ENCODE measurements at regions not wholly inside any gene's neighbourhood (a gene's known extent, or its start where the extent isn't known, plus 50 kb on each side); places are given as distances from the start of the nearest gene placed in this dataset.
A peak's percentile ranks its signal among the peaks of the same experiment; 100 is the strongest.

GRCh38 chr3:66165660-66166059, 55.1 kb upstream of the SLC25A26 start:
- no peak for DNase-seq

GRCh38 chr3:66164155-66164554, 56.6 kb upstream of the SLC25A26 start:
- DNase-seq = no peak

- no peak for DNase-seq
These were observed 57.6 kb upstream of the SLC25A26 start for GRCh38 chr3:66163222-66163621.

GRCh38 chr3:66162766-66163165, 58.0 kb upstream of the SLC25A26 start:
- no peak for DNase-seq

GRCh38 chr3:66158933-66159683, 61.7 kb upstream of the SLC25A26 start:
- no peak for DNase-seq

GRCh38 chr3:66154444-66154861, 66.3 kb upstream of the SLC25A26 start:
- no peak for DNase-seq

DNA sequence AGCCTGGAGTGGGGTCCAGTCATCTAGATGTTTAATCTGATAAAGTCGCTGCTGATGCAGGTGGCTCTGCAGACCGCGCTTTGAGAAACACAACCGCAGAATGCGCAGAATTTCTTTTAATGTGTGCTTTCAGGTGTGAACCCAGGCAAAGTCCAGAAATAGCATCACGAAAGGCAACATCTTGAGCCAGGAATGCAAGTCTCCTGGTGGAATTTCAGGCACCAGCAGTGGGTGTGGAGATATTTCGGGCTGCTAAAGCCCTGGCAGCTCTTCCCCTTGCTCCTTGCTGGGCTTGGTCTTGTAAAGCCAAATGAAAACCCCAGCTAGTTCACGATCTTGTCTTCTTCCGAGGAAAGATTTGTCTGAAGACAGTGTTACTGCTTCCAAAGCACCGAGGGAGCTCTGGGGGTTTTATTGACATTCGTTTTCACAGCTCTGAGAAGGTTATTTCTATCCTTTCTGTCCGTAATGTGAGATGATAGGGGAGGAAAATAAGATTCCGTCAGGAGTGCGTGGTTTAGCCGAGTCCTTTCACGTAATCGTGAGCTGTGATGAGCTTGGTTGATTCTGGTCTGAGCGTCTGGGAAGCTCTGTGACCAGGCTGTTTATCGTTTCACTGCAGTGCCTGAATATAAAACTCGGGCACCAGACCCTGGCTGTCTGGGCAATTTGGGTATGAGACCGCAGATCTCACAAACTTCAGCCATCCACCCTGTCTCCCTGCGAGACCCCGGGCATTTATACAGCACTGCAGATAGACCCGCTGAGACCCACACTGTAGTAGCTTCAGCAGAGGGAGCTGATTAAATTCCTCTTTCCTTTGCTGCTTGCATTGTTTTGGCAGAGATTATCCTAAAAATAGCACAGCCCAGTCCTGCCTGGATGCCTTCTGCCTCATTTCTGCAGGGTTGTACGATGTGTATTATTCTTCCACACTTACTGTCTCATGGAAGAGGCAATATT, 67.0 kb upstream of the SLC25A26 start:
- no peak for DNase-seq

- no peak for DNase-seq
These were observed 68.5 kb upstream of the SLC25A26 start for GRCh38 chr3:66152336-66152735.

- no peak for DNase-seq
These were observed 69.8 kb upstream of the SLC25A26 start for GRCh38 chr3:66150977-66151376.

DNA sequence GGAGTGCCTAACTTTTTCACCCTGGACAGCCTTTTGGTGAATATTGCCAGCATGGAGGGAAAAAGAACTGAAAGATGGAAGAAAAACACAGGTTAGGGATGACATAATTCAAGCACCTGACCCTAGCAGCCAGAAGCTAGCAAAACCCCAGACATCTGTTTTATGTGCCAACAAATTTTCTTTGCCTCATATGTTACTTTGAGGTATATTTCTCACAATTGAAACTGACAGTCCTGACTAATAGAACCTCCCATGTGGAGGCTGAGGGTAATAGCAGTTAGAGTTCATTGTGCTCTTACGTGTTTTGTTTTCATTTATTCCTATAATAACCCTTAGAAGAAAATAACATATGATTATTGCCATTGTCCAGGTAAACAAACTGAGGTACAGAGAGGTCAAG, 71.5 kb upstream of the SLC25A26 start:
- DNase-seq = no peak

GRCh38 chr3:66145408-66145733, 75.4 kb upstream of the SLC25A26 start:
- no peak for DNase-seq

DNA sequence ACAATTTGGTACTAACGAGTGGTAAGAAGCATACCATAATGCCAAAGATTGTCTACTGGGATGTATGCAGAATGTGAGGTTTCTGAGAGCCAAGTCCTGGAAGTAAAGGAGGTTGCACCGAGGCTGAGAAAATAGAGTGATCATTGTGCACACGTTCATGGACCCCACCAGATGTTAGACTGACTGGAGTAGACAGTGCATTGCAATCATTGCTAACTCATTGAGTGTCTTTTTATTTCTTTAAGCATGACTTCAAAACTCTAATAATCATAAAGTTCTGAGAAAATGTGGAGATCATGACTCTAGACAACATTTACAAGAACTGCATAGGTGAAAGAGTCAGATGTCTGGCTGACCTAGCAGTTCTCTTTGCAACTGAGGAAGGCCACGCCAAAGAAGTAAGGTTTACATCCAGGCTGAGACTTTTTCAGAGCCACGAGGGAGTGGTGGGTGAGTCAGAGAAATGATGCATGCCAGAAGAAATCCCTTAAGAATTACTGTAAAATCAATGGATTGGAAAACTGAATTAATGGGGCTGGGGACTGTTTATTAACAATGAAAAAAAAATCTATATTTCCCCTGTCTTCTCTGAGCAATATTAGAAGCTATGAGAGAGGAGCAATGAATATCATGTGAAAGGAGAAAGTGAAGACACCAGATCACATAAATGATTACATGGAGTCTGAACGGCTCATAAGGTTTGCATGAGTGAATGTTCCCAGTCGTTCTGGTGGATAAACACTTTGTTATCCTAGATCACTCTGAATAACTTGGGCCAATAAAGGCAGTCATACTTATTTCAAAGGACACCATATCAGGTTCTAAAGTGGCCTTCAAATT, 76.0 kb upstream of the SLC25A26 start:
- no peak for DNase-seq

DNA sequence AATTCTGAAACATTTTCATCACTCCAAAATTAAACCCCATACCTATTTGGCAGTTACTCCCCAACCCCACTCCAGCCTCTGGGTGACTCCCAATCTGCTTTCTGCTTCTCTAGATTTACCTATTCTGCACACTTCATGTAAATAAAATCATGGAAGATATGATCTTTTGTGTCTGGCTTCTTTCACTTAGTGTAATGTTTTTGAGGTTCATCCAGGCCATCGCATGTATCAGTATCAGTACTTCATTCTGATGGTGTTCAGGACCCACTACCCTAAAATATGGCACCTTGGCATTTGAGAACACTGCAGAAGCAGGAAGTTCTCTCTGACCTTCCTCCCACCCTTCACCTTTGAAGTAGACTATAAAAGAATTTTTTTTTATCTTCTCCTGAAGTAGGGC, 78.7 kb upstream of the SLC25A26 start:
- DNase-seq = no peak

DNA sequence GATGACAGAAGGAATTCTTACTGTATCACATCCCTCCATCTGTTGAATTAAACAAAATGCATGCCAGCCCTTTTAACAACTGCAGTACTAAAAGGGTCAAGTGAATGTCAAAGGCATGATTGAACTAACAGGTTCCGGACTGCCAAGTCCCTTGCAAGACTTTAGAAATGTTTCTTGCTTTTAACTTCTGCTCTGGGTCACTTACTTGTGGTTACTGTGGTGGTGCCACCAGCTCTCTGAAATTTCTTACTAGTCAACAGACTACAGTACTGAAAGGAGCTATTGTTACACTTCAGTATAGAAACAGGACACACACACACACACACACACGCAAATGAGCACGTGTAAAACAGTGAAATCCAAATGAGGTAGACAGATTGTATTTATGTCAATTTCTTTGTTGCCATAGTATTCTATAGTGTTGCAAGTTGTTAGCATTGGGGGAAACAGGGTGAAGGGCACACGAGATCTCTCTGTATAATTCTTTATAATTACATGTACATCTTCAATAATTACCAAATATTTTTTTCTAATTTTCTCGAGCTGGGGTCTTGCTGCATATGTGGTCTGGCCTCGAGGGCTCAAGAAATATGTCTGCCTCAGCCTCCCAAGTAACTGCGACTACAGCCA, 79.9 kb upstream of the SLC25A26 start:
- no peak for DNase-seq

- DNase-seq = no peak
These were observed 80.7 kb upstream of the SLC25A26 start for GRCh38 chr3:66140106-66140505.

- DNase-seq = no peak
These were observed 81.4 kb upstream of the SLC25A26 start for GRCh38 chr3:66139415-66139814.

DNA sequence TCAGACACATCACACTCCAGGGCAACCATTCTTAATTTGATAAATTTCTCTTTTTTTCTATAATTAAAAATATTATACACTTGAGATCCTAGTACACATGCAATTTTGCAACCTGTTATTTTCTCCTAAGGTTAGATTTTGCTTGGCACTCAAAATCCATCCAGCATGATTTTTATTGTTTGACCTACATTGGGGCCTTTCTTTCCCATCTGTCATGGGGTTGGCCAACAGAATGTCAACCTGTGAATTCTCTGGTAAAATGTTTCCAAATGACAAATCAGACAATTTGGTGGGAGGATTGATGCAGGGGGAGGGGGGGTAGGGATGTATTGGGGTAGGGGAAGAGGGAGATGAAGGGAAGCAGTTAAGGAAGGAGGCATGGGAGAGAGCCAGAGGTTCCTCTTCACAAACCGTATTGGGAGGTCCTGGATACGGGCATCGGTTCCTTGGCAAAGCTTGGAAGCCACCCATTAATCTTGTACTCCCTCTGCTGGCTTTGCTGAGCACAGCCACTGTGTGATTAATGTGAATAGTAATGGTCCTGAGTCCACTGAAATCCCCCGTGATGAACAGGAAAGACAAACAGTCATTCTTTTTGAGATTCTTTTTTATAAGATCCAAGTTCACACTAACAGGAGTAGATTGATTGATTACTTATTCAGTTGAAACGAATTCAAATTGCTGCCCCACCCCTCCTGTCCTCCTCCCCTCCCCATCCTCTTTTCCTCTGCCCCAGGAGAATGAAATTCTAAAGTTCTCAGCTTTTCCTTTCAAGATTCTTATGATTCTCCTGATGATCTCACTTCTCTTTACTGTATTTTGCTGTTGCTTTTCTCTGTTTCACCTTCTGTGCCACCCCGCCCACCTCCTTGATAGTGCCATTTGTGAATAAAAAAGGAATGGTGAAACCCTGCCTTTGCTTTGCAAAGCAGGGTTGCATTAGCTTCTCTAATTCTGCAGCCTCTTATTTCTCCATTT, 82.2 kb upstream of the SLC25A26 start:
- peak; percentile 49 for DNase-seq

GRCh38 chr3:66136597-66136996, 84.2 kb upstream of the SLC25A26 start:
- DNase-seq = no peak

GRCh38 chr3:66133853-66134445, 86.9 kb upstream of the SLC25A26 start:
- DNase-seq = no peak

- no peak for DNase-seq
These were observed 87.6 kb upstream of the SLC25A26 start for GRCh38 chr3:66133050-66133757.

Data from 8988T (cell line).